Lower leg skin (tissue), 4 donors: ENCODE measurements at regions not wholly inside any gene's neighbourhood (a gene's known extent, or its start where the extent isn't known, plus 50 kb on each side); places are given as distances from the start of the nearest gene placed in this dataset.

Experiments used
- DNase-seq, 2 donors: peaks; one replicate each; pipeline ENCODE4 v3.0.0-alpha.2; 2019; ENCODE audit warnings: low spot score in 2 of 2
- H3K4me3 ChIP-seq: fragments of 200-600 bp; sonication (generic); 2 replicates; pipeline ENCODE4 v1.5.1; 2017; ENCODE audit warnings: mild to moderate bottlenecking, low read depth; ENCODE audit not compliant: poor library complexity, severe bottlenecking
- CTCF ChIP-seq, 3 donors: fragments of 450-650 bp; IDR thresholded peaks; one replicate each; pipeline ENCODE4 v1.5.1; 2016; ENCODE audit warnings: antibody characterized with exemption in 3 of 3, mild to moderate bottlenecking in 3 of 3, moderate library complexity in 2 of 3
- POLR2A ChIP-seq, 2 donors: fragments of 450-650 bp; IDR thresholded peaks; one replicate each; pipeline ENCODE4 v1.6.1; 2016 to 2017; ENCODE audit warnings: antibody characterized with exemption in 2 of 2, mild to moderate bottlenecking in 1 of 2, moderate library complexity in 1 of 2
- WGBS, 2 donors: methylation state at CpG; one replicate each; pipeline ENCODE4 v1.1.5; 2018; 5-methylcytosine and 5-hydroxymethylcytosine counted together
- intact Hi-C: fragments of 100-400 bp; cut with DNase I; formaldehyde crosslinking; loops from one replicate; pipeline ENCODE4 v1.15.0; 2023; ENCODE audit warnings: low total_unique reads

GRCh38 chr7:18119985-18120384 is 92.3 kb upstream of the PRPS1L1 start:
- intact Hi-C loops, result no loop called here
- DNase-seq, result no peak
- TF ChIP-seq CTCF (IDR thresholded peaks at IDR 0.05) (no peak), POLR2A (IDR thresholded peaks at IDR 0.05) (no peak)
- H3K4me3 ChIP-seq, result no peak overlapping the region

GRCh38 chr7:18123508-18124239 is 96.0 kb upstream of the PRPS1L1 start:
- WGBS, 2 donors, result 81 to 85% methylated on average over 2 of the region's 2 CpGs
- intact Hi-C loops, result no loop called here
- TF ChIP-seq CTCF (IDR thresholded peaks at IDR 0.05) (no peak), POLR2A (IDR thresholded peaks at IDR 0.05) (no peak)
- no peak overlapping the region for H3K4me3 ChIP-seq
- DNase-seq, result no peak

- DNase-seq, result no peak
- no peak overlapping the region for H3K4me3 ChIP-seq
- intact Hi-C loops, result no loop called here
Measured at GRCh38 chr7:18125476-18125875, 97.8 kb upstream of the PRPS1L1 start.

GRCh38 chr7:18126281-18126680 is 98.6 kb upstream of the PRPS1L1 start:
- no peak overlapping the region for H3K4me3 ChIP-seq
- intact Hi-C loops, result no loop called here
- TF ChIP-seq CTCF (IDR thresholded peaks at IDR 0.05), result no peak
- no peak for TF ChIP-seq POLR2A (IDR thresholded peaks at IDR 0.05)
- WGBS, 2 donors, result 37 to 38% methylated on average over 2 of the region's 2 CpGs
- DNase-seq, result no peak

More at GRCh38 chr7:18125476-18125875, 97.8 kb upstream of the PRPS1L1 start:
- no peak for TF ChIP-seq POLR2A (IDR thresholded peaks at IDR 0.05)
- TF ChIP-seq CTCF (IDR thresholded peaks at IDR 0.05), result no peak
- 50 to 51% methylated on average over 2 of the region's 2 CpGs for WGBS, 2 donors

GRCh38 chr7:18128846-18129245 is 101.2 kb upstream of the PRPS1L1 start:
- no peak overlapping the region for H3K4me3 ChIP-seq
- 82 to 85% methylated on average over 3 of the region's 3 CpGs for WGBS, 2 donors
- no peak for DNase-seq
- TF ChIP-seq CTCF (IDR thresholded peaks at IDR 0.05) (no peak), POLR2A (IDR thresholded peaks at IDR 0.05) (no peak)
- intact Hi-C loops, result no loop called here

- no peak for TF ChIP-seq POLR2A (IDR thresholded peaks at IDR 0.05)
- no peak overlapping the region for H3K4me3 ChIP-seq
- DNase-seq, result no peak
- intact Hi-C loops, result no loop called here
Measured at GRCh38 chr7:18132811-18133210, 105.2 kb upstream of the PRPS1L1 start.
